Osteoblast (primary cell): ENCODE measurements at regions not wholly inside any gene's neighbourhood (a gene's known extent, or its start where the extent isn't known, plus 50 kb on each side); places are given as distances from the start of the nearest gene placed in this dataset.

Source experiments
- DNase-seq: peaks from one replicate; pipeline ENCODE4 v3.0.0; 2011; ENCODE audit warnings: low spot score, mixed read lengths; ENCODE audit not compliant: insufficient read length; ENCODE audit errors: missing footprints
- H2AFZ ChIP-seq: 2 replicates; pipeline ENCODE4 v1.6.0; 2011; ENCODE audit warnings: mild to moderate bottlenecking, low read length
- H3K27ac ChIP-seq: 2 replicates; pipeline ENCODE4 v1.5.1; 2011; ENCODE audit warnings: mild to moderate bottlenecking, low read depth, low read length, moderate library complexity
- H3K27me3 ChIP-seq: 2 replicates; pipeline ENCODE4 v1.6.0; 2012; ENCODE audit warnings: mild to moderate bottlenecking, control low read depth, inconsistent platforms, low read length, moderate library complexity; ENCODE audit not compliant: insufficient read depth
- H3K36me3 ChIP-seq: 2 replicates; pipeline ENCODE4 v1.5.1; 2011; ENCODE audit warnings: mild to moderate bottlenecking, low read length, control low read depth, moderate library complexity; ENCODE audit not compliant: insufficient read depth
- H3K4me1 ChIP-seq: 2 replicates; pipeline ENCODE4 v1.5.1; 2011; ENCODE audit warnings: mild to moderate bottlenecking, low read length, control low read depth, moderate library complexity; ENCODE audit not compliant: insufficient read depth
- H3K4me2 ChIP-seq: 2 replicates; pipeline ENCODE4 v1.6.0; 2011; ENCODE audit warnings: mild to moderate bottlenecking, low read length; ENCODE audit not compliant: insufficient read depth
- H3K4me3 ChIP-seq: fragments of 200-600 bp; sonication (generic); 3 replicates; pipeline ENCODE4 v1.5.1; 2012; ENCODE audit warnings: mild to moderate bottlenecking, low read length, inconsistent platforms; ENCODE audit not compliant: insufficient read depth
- H3K79me2 ChIP-seq: 2 replicates; pipeline ENCODE4 v1.6.0; 2012; ENCODE audit warnings: mild to moderate bottlenecking, low read length, control low read depth, inconsistent platforms; ENCODE audit not compliant: insufficient read depth
- H3K9me3 ChIP-seq: 2 replicates; pipeline ENCODE4 v1.5.1; 2011; ENCODE audit warnings: low read depth, low read length, control low read depth
- H4K20me1 ChIP-seq: 2 replicates; pipeline ENCODE4 v1.6.0; 2012; ENCODE audit warnings: mild to moderate bottlenecking, low read length, control low read depth; ENCODE audit not compliant: insufficient read depth
- CTCF ChIP-seq: IDR thresholded peaks from 2 replicates; pipeline ENCODE4 v1.5.1; 2011; ENCODE audit warnings: mild to moderate bottlenecking, low read depth, low read length, moderate library complexity; ENCODE audit errors: extremely low read depth

- no peak for TF ChIP-seq CTCF
- no peaks in the 10 kb centered on the region for H3K36me3 ChIP-seq
- H2AFZ ChIP-seq: no peak overlapping the region
- H3K4me2 ChIP-seq: no peak overlapping the region
- no peaks in the 10 kb centered on the region for H3K9me3 ChIP-seq
- H3K4me1 ChIP-seq: no peaks in the 10 kb centered on the region
- no peaks in the 10 kb centered on the region for H4K20me1 ChIP-seq
- H3K79me2 ChIP-seq: no peaks in the 10 kb centered on the region
- no peak for DNase-seq
- no peaks in the 10 kb centered on the region for H3K27me3 ChIP-seq
- H3K4me3 ChIP-seq: no peak overlapping the region
- H3K27ac ChIP-seq: no peak overlapping the region
Observed at GRCh38 chr4:38390969-38391545, 272.9 kb upstream of the KLF3 start.

GRCh38 chr4:38392223-38392855 lies 271.7 kb upstream of the KLF3 start:
- Histone ChIP-seq H2AFZ (no peak overlapping the region), H3K36me3 (no peaks in the 10 kb centered on the region), H3K4me3 (no peak overlapping the region), H3K9me3 (no peaks in the 10 kb centered on the region), H4K20me1 (no peaks in the 10 kb centered on the region), H3K27me3 (no peaks in the 10 kb centered on the region), H3K4me1 (no peaks in the 10 kb centered on the region), H3K4me2 (no peak overlapping the region), H3K27ac (no peak overlapping the region), H3K79me2 (no peaks in the 10 kb centered on the region)
- DNase-seq: no peak
- no peak for TF ChIP-seq CTCF

GRCh38 chr4:38396091-38396490 lies 267.9 kb upstream of the KLF3 start:
- Histone ChIP-seq H3K27ac (no peak overlapping the region), H3K27me3 (no peaks in the 10 kb centered on the region), H3K9me3 (no peaks in the 10 kb centered on the region), H2AFZ (no peak overlapping the region), H3K36me3 (no peaks in the 10 kb centered on the region), H4K20me1 (no peaks in the 10 kb centered on the region), H3K4me1 (no peaks in the 10 kb centered on the region), H3K79me2 (no peaks in the 10 kb centered on the region), H3K4me2 (no peak overlapping the region), H3K4me3 (no peak overlapping the region)
- TF ChIP-seq CTCF: no peak
- no peak for DNase-seq

DNA sequence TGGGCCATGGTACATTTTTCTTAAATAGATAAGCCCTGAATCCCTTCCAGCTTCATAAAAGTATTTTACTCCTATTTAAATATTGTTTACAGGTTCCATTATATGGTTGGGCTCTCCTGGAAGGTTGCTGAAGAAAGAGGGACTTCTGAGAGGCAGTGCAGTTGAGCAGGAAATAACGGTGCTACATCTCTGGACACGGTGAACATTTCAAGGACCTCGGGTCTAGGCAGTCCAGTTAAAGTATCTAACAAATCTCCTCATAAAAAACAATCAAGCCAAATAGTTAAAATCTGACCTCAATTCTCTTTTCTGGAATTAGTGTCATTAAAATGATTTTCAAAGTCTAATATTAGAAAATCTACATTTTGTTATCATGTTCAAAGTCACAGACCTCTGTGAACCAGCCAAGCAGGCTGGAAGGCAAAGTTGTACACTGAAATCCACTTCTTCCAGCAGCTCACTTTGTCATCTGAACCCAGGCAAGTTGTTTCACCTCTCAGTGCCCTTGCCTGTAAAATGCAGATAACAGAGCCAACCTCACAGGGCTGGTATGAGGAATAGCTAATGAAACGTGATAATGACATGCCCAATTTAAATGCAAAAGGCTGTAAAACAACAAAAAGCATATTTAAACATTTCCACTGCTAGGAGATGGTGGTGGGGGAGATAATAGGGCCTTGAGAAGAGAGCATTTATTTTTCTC lies 267.0 kb upstream of the KLF3 start:
- Histone ChIP-seq H3K4me2 (no peak overlapping the region), H3K79me2 (no peaks in the 10 kb centered on the region), H3K36me3 (no peaks in the 10 kb centered on the region), H3K9me3 (no peaks in the 10 kb centered on the region), H2AFZ (no peak overlapping the region), H3K4me3 (no peak overlapping the region), H3K27ac (no peak overlapping the region), H3K27me3 (no peaks in the 10 kb centered on the region), H4K20me1 (no peaks in the 10 kb centered on the region), H3K4me1 (no peaks in the 10 kb centered on the region)
- TF ChIP-seq CTCF: no peak
- no peak for DNase-seq
